HCEC 1CT (cell line): ENCODE measurements at regions not wholly inside any gene's neighbourhood (a gene's known extent, or its start where the extent isn't known, plus 50 kb on each side); places are given as distances from the start of the nearest gene placed in this dataset.

Experiments used
- DNase-seq: peaks from one replicate; pipeline ENCODE4 v3.0.0-alpha.2; 2017

DNA sequence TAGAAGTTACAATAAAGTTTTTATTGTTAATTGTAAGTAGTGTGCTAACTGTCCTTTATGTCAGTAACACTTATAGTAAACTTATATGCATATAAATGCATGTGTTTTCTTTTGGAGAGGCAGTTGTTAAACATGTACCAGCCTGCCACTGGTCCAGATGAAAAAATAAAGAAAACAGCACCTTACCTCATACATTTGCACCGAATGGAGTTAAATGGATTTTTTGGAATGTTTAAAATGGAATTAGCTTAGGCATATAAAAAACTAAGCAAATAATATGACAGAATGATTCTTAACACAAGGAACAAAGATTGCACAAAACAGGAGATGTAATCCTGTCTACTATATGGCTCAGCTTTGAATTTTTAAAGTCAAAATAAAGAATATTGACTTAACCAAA is 50.2 kb upstream of the ALDH1A3 start:
- no peak for DNase-seq
